ENCODE measurements at regions not wholly inside any gene's neighbourhood (a gene's known extent, or its start where the extent isn't known, plus 50 kb on each side); places are given as distances from the start of the nearest gene placed in this dataset.

GRCh38 chr4:123555233-123555806 is 158.7 kb downstream of the SPRY1 start:
- TF ChIP-seq CTCF (IDR thresholded peaks at IDR 0.05; ENCODE audit: low read depth, low read length): no peak
- Histone ChIP-seq H3K27me3 (ENCODE audit: insufficient read depth, low read depth, severe bottlenecking) (no peaks in the 10 kb centered on the region), H3K9me3 (ENCODE audit: severe bottlenecking) (no peaks in the 10 kb centered on the region), H3K27ac (no peak overlapping the region), H3K36me3 (no peaks in the 10 kb centered on the region), H3K4me3 (ENCODE audit: low read depth, low read length) (no peak overlapping the region)
- DNase-seq: no peak

GRCh38 chr4:123555807-123556273 is 159.2 kb downstream of the SPRY1 start:
- DNase-seq: no peak
- Histone ChIP-seq H3K36me3 (no peaks in the 10 kb centered on the region), H3K27ac (no peak overlapping the region), H3K9me3 (ENCODE audit: severe bottlenecking) (no peaks in the 10 kb centered on the region), H3K27me3 (ENCODE audit: insufficient read depth, low read depth, severe bottlenecking) (no peaks in the 10 kb centered on the region), H3K4me3 (ENCODE audit: low read depth, low read length) (no peak overlapping the region)
- no peak for TF ChIP-seq CTCF (IDR thresholded peaks at IDR 0.05; ENCODE audit: low read depth, low read length)

- no peak overlapping the region for H3K27ac ChIP-seq
- TF ChIP-seq CTCF (IDR thresholded peaks at IDR 0.05; ENCODE audit: low read depth, low read length): no peak
- no peaks in the 10 kb centered on the region for H3K27me3 ChIP-seq (ENCODE audit: insufficient read depth, low read depth, severe bottlenecking)
- no peak for DNase-seq
- H3K9me3 ChIP-seq (ENCODE audit: severe bottlenecking): no peaks in the 10 kb centered on the region
- no peak overlapping the region for H3K4me3 ChIP-seq (ENCODE audit: low read depth, low read length)
- H3K36me3 ChIP-seq: no peaks in the 10 kb centered on the region
These were observed 159.9 kb downstream of the SPRY1 start for GRCh38 chr4:123556526-123556925.

- Histone ChIP-seq H3K27ac (no peak overlapping the region), H3K36me3 (no peaks in the 10 kb centered on the region), H3K4me3 (ENCODE audit: low read depth, low read length) (no peak overlapping the region), H3K27me3 (ENCODE audit: insufficient read depth, low read depth, severe bottlenecking) (no peaks in the 10 kb centered on the region), H3K9me3 (ENCODE audit: severe bottlenecking) (no peaks in the 10 kb centered on the region)
- DNase-seq: no peak
- TF ChIP-seq CTCF (IDR thresholded peaks at IDR 0.05; ENCODE audit: low read depth, low read length): no peak
These were observed 161.4 kb downstream of the SPRY1 start for GRCh38 chr4:123557857-123558536.

GRCh38 chr4:123558865-123559264 is 162.3 kb downstream of the SPRY1 start:
- no peaks in the 10 kb centered on the region for H3K9me3 ChIP-seq (ENCODE audit: severe bottlenecking)
- no peak overlapping the region for H3K4me3 ChIP-seq (ENCODE audit: low read depth, low read length)
- no peaks in the 10 kb centered on the region for H3K36me3 ChIP-seq
- TF ChIP-seq CTCF (IDR thresholded peaks at IDR 0.05; ENCODE audit: low read depth, low read length): no peak
- H3K27me3 ChIP-seq (ENCODE audit: insufficient read depth, low read depth, severe bottlenecking): no peaks in the 10 kb centered on the region
- no peak for DNase-seq
- H3K27ac ChIP-seq: no peak overlapping the region
